Spinal cord (tissue), 9 donors: ENCODE measurements at regions not wholly inside any gene's neighbourhood (a gene's known extent, or its start where the extent isn't known, plus 50 kb on each side); places are given as distances from the start of the nearest gene placed in this dataset.

Experiments used
- DNase-seq, 6 donors: peaks; one replicate each; pipeline versions ENCODE4 v3.0.0 to v3.0.0-alpha.2; 2013 to 2015; ENCODE audit warnings: low spot score in 6 of 6, low read depth in 4 of 6
- H3K27ac ChIP-seq: one replicate; pipeline ENCODE4 v1.5.1; 2013; ENCODE audit warnings: low read depth, low read length, control low read depth
- H3K27me3 ChIP-seq: one replicate; pipeline ENCODE4 v1.6.1; 2013; ENCODE audit warnings: low read length; ENCODE audit not compliant: control insufficient read depth, insufficient read depth
- H3K36me3 ChIP-seq: one replicate; pipeline ENCODE4 v1.6.1; 2013; ENCODE audit warnings: low read length; ENCODE audit not compliant: control insufficient read depth, insufficient read depth
- H3K4me1 ChIP-seq: one replicate; pipeline ENCODE4 v1.6.1; 2013; ENCODE audit warnings: low read length; ENCODE audit not compliant: control insufficient read depth, insufficient read depth
- H3K4me3 ChIP-seq: one replicate; pipeline ENCODE4 v1.5.1; 2013; ENCODE audit warnings: low read depth, low read length, control low read depth
- H3K9me3 ChIP-seq: one replicate; pipeline ENCODE4 v1.6.1; 2013; ENCODE audit warnings: low read length; ENCODE audit not compliant: control insufficient read depth, insufficient read depth
- WGBS: methylation state at CpG from one replicate; pipeline ENCODE4 v1.1.5; 2013; ENCODE audit warnings: missing lambda C conversion rate; ENCODE audit not compliant: insufficient coverage; 5-methylcytosine and 5-hydroxymethylcytosine counted together
- donor health status: healthy.

GRCh38 chr20:57065646-57066045 lies 200.8 kb downstream of the BMP7 start:
- peaks cover 2% of the 10 kb centered on the region for H3K4me1 ChIP-seq
- DNase-seq, result no peak
- 26% methylated on average over 7 of the region's 7 CpGs for WGBS

GRCh38 chr20:57066126-57066900 lies 200.1 kb downstream of the BMP7 start:
- Histone ChIP-seq H3K27ac (no peak overlapping the region), H3K9me3 (no peaks in the 10 kb centered on the region), H3K4me1 (peaks cover 4% of the 10 kb centered on the region), H3K4me3 (no peak overlapping the region), H3K36me3 (no peaks in the 10 kb centered on the region), H3K27me3 (peaks cover 15% of the 10 kb centered on the region)
- no peak for DNase-seq
- 81% methylated on average over 7 of the region's 11 CpGs for WGBS

More at GRCh38 chr20:57065646-57066045, 200.8 kb downstream of the BMP7 start:
- H3K36me3 ChIP-seq, result no peaks in the 10 kb centered on the region
- H3K4me3 ChIP-seq, result no peak overlapping the region
- no peak overlapping the region for H3K27ac ChIP-seq
- peaks cover 20% of the 10 kb centered on the region for H3K27me3 ChIP-seq
- no peaks in the 10 kb centered on the region for H3K9me3 ChIP-seq

GRCh38 chr20:57069442-57069841 lies 197.0 kb downstream of the BMP7 start:
- no peak overlapping the region for H3K4me3 ChIP-seq
- H3K36me3 ChIP-seq, result no peaks in the 10 kb centered on the region
- peaks cover 4% of the 10 kb centered on the region for H3K4me1 ChIP-seq
- 80% methylated on average over 4 of the region's 8 CpGs for WGBS
- peaks cover 19% of the 10 kb centered on the region for H3K27me3 ChIP-seq
- H3K9me3 ChIP-seq, result no peaks in the 10 kb centered on the region
- no peak overlapping the region for H3K27ac ChIP-seq
- no peak for DNase-seq

GRCh38 chr20:57070296-57070695 lies 196.1 kb downstream of the BMP7 start:
- Histone ChIP-seq H3K36me3 (no peaks in the 10 kb centered on the region), H3K4me3 (no peak overlapping the region), H3K27ac (no peak overlapping the region), H3K4me1 (peaks cover 4% of the 10 kb centered on the region), H3K9me3 (no peaks in the 10 kb centered on the region), H3K27me3 (peaks cover 19% of the 10 kb centered on the region)
- DNase-seq, result no peak
- 83% methylated on average over 1 of the region's 1 CpG for WGBS

- WGBS, result 9% methylated on average over 10 of the region's 14 CpGs
- peak in 1 of 6 donors; percentile 76 for DNase-seq
- Histone ChIP-seq H3K27me3 (peaks cover 16% of the 10 kb centered on the region), H3K4me1 (peaks cover 4% of the 10 kb centered on the region), H3K9me3 (no peaks in the 10 kb centered on the region), H3K4me3 (no peak overlapping the region), H3K27ac (no peak overlapping the region), H3K36me3 (no peaks in the 10 kb centered on the region)
Observed at GRCh38 chr20:57071283-57071731, 195.1 kb downstream of the BMP7 start.

- Histone ChIP-seq H3K36me3 (no peaks in the 10 kb centered on the region), H3K9me3 (no peaks in the 10 kb centered on the region), H3K27ac (no peak overlapping the region), H3K27me3 (peaks cover 16% of the 10 kb centered on the region), H3K4me1 (peaks cover 4% of the 10 kb centered on the region), H3K4me3 (no peak overlapping the region)
- DNase-seq, result no peak
- WGBS, result 63% methylated on average over 2 of the region's 8 CpGs
Observed at GRCh38 chr20:57071954-57072583, 194.4 kb downstream of the BMP7 start.

GRCh38 chr20:57073402-57073801 lies 193.0 kb downstream of the BMP7 start:
- DNase-seq, result no peak
- no peak overlapping the region for H3K27ac ChIP-seq
- peaks cover 15% of the 10 kb centered on the region for H3K27me3 ChIP-seq
- H3K4me1 ChIP-seq, result peaks cover 4% of the 10 kb centered on the region
- 91% methylated on average over 7 of the region's 8 CpGs for WGBS
- no peaks in the 10 kb centered on the region for H3K36me3 ChIP-seq
- no peak overlapping the region for H3K4me3 ChIP-seq
- H3K9me3 ChIP-seq, result no peaks in the 10 kb centered on the region

GRCh38 chr20:57074386-57074785 lies 192.1 kb downstream of the BMP7 start:
- WGBS, result 96% methylated on average over 5 of the region's 12 CpGs
- Histone ChIP-seq H3K9me3 (peaks cover 4% of the 10 kb centered on the region), H3K27me3 (peaks cover 15% of the 10 kb centered on the region), H3K36me3 (no peaks in the 10 kb centered on the region), H3K4me3 (no peak overlapping the region), H3K4me1 (peaks cover 4% of the 10 kb centered on the region), H3K27ac (no peak overlapping the region)
- no peak for DNase-seq

- Histone ChIP-seq H3K4me1 (peaks cover 4% of the 10 kb centered on the region), H3K36me3 (no peaks in the 10 kb centered on the region), H3K4me3 (no peak overlapping the region), H3K27me3 (peaks cover 10% of the 10 kb centered on the region), H3K27ac (no peak overlapping the region), H3K9me3 (peaks cover 4% of the 10 kb centered on the region)
- WGBS, result 64% methylated on average over 1 of the region's 5 CpGs
- DNase-seq, result no peak
Observed at GRCh38 chr20:57075181-57075580, 191.3 kb downstream of the BMP7 start.

- DNase-seq, result no peak
- H3K36me3 ChIP-seq, result no peaks in the 10 kb centered on the region
- no peak overlapping the region for H3K27ac ChIP-seq
- H3K4me1 ChIP-seq, result peaks cover 2% of the 10 kb centered on the region
- H3K27me3 ChIP-seq, result peaks cover 9% of the 10 kb centered on the region
- no peak overlapping the region for H3K4me3 ChIP-seq
- H3K9me3 ChIP-seq, result peaks cover 4% of the 10 kb centered on the region
Observed at GRCh38 chr20:57075603-57076002, 190.8 kb downstream of the BMP7 start.
